ENCODE measurements at regions not wholly inside any gene's neighbourhood (a gene's known extent, or its start where the extent isn't known, plus 50 kb on each side); places are given as distances from the start of the nearest gene placed in this dataset.

- no peak overlapping the region for H3K27ac ChIP-seq
- TF ChIP-seq, protein P1, sequence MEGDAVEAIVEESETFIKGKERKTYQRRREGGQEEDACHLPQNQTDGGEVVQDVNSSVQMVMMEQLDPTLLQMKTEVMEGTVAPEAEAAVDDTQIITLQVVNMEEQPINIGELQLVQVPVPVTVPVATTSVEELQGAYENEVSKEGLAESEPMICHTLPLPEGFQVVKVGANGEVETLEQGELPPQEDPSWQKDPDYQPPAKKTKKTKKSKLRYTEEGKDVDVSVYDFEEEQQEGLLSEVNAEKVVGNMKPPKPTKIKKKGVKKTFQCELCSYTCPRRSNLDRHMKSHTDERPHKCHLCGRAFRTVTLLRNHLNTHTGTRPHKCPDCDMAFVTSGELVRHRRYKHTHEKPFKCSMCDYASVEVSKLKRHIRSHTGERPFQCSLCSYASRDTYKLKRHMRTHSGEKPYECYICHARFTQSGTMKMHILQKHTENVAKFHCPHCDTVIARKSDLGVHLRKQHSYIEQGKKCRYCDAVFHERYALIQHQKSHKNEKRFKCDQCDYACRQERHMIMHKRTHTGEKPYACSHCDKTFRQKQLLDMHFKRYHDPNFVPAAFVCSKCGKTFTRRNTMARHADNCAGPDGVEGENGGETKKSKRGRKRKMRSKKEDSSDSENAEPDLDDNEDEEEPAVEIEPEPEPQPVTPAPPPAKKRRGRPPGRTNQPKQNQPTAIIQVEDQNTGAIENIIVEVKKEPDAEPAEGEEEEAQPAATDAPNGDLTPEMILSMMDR (conservative IDR thresholded peaks at IDR 0.05) = no peak
Measured at GRCh38 chr1:37174341-37174740, 140.0 kb upstream of the GRIK3 start.

DNA sequence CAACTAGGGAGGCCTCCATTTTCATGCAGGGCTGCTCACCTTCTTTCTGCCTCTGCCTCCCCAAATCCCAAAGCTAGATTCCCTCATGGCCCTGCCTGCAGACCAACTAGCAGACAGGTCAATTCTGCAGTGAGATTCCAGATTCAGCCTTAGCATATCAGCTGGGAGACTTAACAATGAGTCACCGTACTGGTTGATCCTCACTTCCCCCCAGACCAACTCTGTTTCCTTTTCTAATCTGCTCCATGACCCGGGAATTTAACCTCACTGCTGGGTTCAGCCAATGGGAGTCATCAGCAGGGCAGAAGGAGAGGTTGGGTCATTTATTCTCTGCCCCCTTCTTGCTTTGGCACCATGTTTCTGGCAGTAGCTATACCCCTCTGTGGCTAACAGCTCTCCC is 140.6 kb upstream of the GRIK3 start:
- TF ChIP-seq, protein P1 (conservative IDR thresholded peaks at IDR 0.05) = no peak
- H3K27ac ChIP-seq = no peak overlapping the region

GRCh38 chr1:37175666-37176215 is 141.4 kb upstream of the GRIK3 start:
- no peak overlapping the region for H3K27ac ChIP-seq
- TF ChIP-seq, protein P1 (conservative IDR thresholded peaks at IDR 0.05) = no peak

GRCh38 chr1:37176269-37176668 is 142.0 kb upstream of the GRIK3 start:
- TF ChIP-seq, protein P1 (conservative IDR thresholded peaks at IDR 0.05) = no peak
- no peak overlapping the region for H3K27ac ChIP-seq

GRCh38 chr1:37177230-37177864 is 143.0 kb upstream of the GRIK3 start:
- no peak overlapping the region for H3K27ac ChIP-seq
- TF ChIP-seq, protein P1 (conservative IDR thresholded peaks at IDR 0.05) = peak; percentile 71

DNA sequence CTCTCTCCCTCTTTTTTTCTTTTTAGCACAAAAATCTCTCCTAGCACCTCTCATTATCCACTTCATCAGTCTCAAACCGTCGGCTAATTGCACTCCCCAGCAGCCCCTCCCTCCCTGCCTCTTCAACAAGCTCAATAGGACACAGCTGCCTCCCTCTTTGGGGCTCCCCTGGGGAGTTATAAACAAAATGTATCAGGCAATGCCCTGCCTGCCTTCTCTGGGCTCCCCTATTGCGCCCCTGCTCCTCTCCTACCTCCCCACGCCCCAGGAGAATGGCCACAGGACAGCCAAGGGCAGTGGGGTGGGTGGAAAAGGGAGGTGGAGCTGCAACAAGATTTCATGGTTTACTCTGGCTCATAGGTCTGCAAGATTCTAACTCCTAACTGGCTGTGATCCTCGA is 147.1 kb upstream of the GRIK3 start:
- TF ChIP-seq, protein P1 (conservative IDR thresholded peaks at IDR 0.05) = no peak

DNA sequence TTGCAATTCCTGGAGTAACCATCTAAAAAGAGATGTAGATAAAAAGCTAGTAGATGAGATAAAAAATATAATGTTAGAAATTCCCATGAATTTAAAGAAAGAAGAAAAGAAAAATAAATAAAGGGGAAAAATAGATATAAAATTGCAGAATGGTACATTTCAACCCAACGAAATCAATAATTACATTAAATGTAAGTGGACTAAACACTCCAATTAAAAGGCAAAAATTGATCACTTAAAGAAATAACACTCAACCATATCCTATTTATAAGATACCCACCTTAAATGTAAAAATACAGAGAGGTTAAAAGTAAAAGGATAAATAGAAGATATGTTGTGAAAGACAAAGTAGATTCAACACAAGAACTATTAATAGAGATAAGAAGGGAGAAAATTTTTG is 150.5 kb upstream of the GRIK3 start:
- TF ChIP-seq, protein P1 (conservative IDR thresholded peaks at IDR 0.05) = no peak
- H3K27ac ChIP-seq = no peak overlapping the region

More for the DNA sequence above, 147.1 kb upstream of the GRIK3 start:
- H3K27ac ChIP-seq = no peak overlapping the region

All from VCaP (cell line).